ENCODE measurements at regions not wholly inside any gene's neighbourhood (a gene's known extent, or its start where the extent isn't known, plus 50 kb on each side); places are given as distances from the start of the nearest gene placed in this dataset.
"Not testable (repeated sequence)": the region's sequence is repeated elsewhere in the genome, so short reads cannot be mapped to it uniquely, and the experiment has no call there.

DNA sequence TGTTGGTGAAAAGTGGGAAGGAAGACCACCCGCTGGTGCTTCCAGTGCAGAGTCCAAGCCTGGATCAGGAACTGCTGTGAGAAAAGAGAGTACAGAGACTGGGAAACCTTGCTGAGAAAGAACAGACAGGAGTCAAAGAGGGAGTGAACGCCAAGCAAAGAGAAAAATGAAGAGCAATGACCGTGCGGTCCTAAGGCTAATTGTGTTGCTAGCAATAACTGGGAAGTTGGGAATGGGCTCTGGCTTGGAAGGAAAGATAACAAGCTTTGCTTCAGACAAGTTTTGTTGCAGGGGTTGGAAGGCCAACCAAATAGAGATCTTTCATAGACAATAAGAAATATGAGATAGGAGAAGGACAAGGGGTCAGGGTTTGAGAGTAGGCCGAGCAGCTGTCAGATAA is 55.0 kb upstream of the PAX8 start:
- not testable (repeated sequence) for H3K79me2 ChIP-seq (ENCODE audit: low read length); H2AFZ ChIP-seq (ENCODE audit: low read length); H3K9me2 ChIP-seq (replicated peaks; ENCODE audit: insufficient read depth, low read length); H4K20me1 ChIP-seq (ENCODE audit: insufficient read depth, low read depth, low read length); H3K9ac ChIP-seq (ENCODE audit: low read length); H3K27me3 ChIP-seq (ENCODE audit: low read length); H3K36me3 ChIP-seq (ENCODE audit: insufficient read depth, low read length); H3K4me1 ChIP-seq (ENCODE audit: low read length); DNase-seq; H3K4me2 ChIP-seq (ENCODE audit: low read depth, low read length, poor library complexity, severe bottlenecking); H3K27ac ChIP-seq (ENCODE audit: low read length); H3K9me3 ChIP-seq (ENCODE audit: low read length); H3K4me3 ChIP-seq (ENCODE audit: low read length)

DNA sequence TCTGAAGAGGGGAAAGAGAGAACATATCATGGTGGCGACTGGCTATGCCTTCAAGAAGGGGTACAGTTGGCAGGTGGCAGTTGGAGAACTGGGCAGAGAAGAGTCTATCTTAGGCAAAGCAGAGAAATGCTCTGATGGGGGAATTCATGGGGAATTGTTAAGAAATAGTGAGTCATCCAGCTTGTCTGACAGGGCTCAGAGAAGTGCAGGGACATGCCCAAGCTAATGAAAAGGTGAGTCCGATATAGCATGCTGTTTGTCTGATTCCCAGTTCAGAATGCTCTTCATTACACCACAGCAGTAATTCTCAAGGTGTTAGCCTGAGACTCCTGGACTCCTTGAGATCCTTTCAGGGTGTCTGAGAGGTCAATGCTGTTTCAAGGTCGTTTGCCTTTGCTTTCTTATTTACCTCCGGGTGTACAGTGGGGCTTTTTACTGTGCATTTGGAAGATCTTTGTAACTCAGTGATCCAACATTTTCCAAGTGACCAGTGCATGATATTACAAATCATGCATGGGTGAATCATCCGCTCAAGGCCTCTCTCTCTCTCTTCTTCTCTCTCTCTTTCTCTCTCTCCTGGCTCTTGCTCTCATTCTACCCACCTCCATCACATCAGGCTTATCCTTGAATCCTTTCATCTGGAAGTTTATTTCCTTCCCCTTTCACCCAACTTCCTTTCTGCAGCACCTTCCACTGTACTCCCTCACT is 51.5 kb upstream of the PAX8 start:
- not testable (repeated sequence) for H3K9me2 ChIP-seq (replicated peaks; ENCODE audit: insufficient read depth, low read length); H3K27me3 ChIP-seq (ENCODE audit: low read length); H3K4me2 ChIP-seq (ENCODE audit: low read depth, low read length, poor library complexity, severe bottlenecking); H3K4me1 ChIP-seq (ENCODE audit: low read length); H3K36me3 ChIP-seq (ENCODE audit: insufficient read depth, low read length); H3K9ac ChIP-seq (ENCODE audit: low read length); H3K79me2 ChIP-seq (ENCODE audit: low read length); H3K9me3 ChIP-seq (ENCODE audit: low read length); H2AFZ ChIP-seq (ENCODE audit: low read length); H3K27ac ChIP-seq (ENCODE audit: low read length); H4K20me1 ChIP-seq (ENCODE audit: insufficient read depth, low read depth, low read length); H3K4me3 ChIP-seq (ENCODE audit: low read length); DNase-seq

- DNase-seq; H4K20me1 ChIP-seq (ENCODE audit: insufficient read depth, low read depth, low read length); H3K4me2 ChIP-seq (ENCODE audit: low read depth, low read length, poor library complexity, severe bottlenecking); H3K9ac ChIP-seq (ENCODE audit: low read length); H3K27me3 ChIP-seq (ENCODE audit: low read length); H3K4me1 ChIP-seq (ENCODE audit: low read length); H3K4me3 ChIP-seq (ENCODE audit: low read length); H3K36me3 ChIP-seq (ENCODE audit: insufficient read depth, low read length); H3K79me2 ChIP-seq (ENCODE audit: low read length); H3K9me3 ChIP-seq (ENCODE audit: low read length); H2AFZ ChIP-seq (ENCODE audit: low read length); H3K27ac ChIP-seq (ENCODE audit: low read length); H3K9me2 ChIP-seq (replicated peaks; ENCODE audit: insufficient read depth, low read length): not testable (repeated sequence)
Measured at GRCh38 chr2:113328973-113329372, 50.3 kb upstream of the PAX8 start.

DNA sequence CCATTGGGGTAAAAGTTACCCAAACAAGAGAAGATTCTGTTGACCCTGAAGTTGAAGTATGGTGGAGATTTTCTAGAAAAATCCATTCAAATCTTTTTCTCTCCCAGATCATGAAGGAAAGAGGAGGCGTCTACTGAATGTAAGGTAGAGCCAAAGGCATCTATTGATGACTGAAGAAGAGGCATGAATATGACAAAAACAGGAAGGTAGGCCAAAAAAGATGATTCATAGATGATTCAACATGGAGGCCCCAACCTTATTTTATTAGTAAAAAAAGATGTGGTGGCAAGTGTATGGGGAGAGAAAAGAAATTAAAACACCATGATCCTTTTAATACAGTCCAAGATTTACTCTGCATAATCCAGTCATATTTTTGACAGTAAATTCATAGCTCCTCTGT is 49.9 kb upstream of the PAX8 start:
- not testable (repeated sequence) for H4K20me1 ChIP-seq (ENCODE audit: insufficient read depth, low read depth, low read length); H2AFZ ChIP-seq (ENCODE audit: low read length); H3K27me3 ChIP-seq (ENCODE audit: low read length); H3K4me2 ChIP-seq (ENCODE audit: low read depth, low read length, poor library complexity, severe bottlenecking); H3K9me3 ChIP-seq (ENCODE audit: low read length); H3K27ac ChIP-seq (ENCODE audit: low read length); H3K79me2 ChIP-seq (ENCODE audit: low read length); DNase-seq; H3K9ac ChIP-seq (ENCODE audit: low read length); H3K36me3 ChIP-seq (ENCODE audit: insufficient read depth, low read length); H3K4me1 ChIP-seq (ENCODE audit: low read length); H3K4me3 ChIP-seq (ENCODE audit: low read length); H3K9me2 ChIP-seq (replicated peaks; ENCODE audit: insufficient read depth, low read length)

Measured in Karpas-422 (cell line).